Hippocampal formation (tissue), 2 donors: ENCODE measurements at regions not wholly inside any gene's neighbourhood (a gene's known extent, or its start where the extent isn't known, plus 50 kb on each side); places are given as distances from the start of the nearest gene placed in this dataset.

ENCODE experiments used
- DNase-seq, 2 donors: peaks; one replicate each; lab custom pipeline; 2025; lab: John Stamatoyannopoulos, UW

DNA sequence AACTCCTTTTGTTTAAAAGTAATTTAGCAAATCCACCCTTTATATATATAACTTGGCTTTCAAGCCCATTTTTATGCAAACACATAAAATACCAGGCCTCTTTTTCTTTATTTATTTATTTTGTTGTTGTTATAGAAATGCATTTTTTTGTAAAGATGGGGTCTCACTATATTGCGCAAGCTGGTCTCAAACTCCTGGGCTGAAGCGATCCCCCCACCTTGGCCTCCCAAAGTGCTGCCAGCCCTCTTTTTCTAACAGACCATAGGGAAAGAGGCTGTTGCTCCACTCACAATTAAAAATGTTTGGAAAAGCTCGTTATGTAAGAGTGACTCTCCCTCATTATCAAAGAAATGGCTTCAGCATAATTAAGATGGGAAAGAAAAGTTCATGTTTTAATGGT, 440.9 kb downstream of the HACE1 start:
- DNase-seq: no peak

DNA sequence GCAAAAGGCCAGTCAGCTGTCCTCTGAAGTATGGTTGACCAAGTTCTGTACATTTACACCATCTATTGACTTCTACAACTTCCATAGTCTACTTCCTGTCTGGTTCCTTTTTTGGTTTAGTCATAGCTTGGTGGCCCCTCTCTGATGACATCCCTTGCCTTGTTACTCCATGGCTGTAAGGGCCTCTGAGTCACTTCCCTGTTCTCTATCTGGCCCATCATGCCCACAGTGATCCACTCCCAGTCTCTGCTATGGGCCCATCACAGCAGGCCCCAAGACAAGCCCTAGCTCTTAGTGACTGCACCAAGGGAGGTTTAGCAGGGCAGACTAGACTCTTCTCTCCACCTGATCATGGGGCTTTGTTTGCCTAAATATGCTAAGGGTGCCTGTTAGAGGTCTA, 441.6 kb downstream of the HACE1 start:
- no peak for DNase-seq

DNA sequence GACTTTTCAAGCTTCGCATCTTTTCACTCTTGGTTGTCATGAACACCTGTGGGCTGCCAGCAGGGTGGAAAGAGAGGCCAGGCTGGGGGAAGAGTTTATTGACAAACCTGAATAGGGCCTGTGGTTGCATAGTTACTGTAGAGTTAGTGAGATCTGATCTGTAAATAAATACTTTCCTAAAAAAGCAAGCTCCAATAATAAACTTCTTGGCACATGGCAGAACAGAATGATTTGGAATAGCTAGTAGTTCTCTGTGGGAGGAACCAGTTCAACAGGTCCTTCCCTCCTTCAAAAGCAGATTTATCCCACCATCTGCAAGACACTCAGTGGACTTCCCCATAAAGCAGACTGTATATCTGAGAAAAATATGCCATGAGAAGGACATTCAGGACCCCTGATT, 445.0 kb downstream of the HACE1 start:
- no peak for DNase-seq

GRCh38 chr6:104413767-104414166, 446.0 kb downstream of the HACE1 start:
- no peak for DNase-seq

DNA sequence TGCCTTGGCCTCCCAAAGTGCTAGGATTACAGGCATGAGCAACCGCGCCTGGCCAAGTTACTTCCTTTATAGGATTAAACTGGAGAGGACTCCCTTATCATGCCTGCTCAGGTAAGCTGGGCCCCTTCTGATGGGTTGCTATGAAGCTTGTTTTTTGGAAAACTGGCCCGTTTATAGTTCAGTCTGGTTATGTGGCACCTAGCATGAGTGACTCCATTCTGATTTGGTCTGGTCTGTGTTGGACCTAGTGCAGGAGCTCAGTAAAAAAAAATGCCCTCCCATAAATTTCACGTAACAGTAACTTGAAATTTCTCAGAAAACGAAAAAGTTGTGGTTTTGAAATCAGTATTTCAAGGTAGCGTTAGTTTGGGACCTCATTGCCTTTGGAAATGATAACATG, 448.4 kb downstream of the HACE1 start:
- DNase-seq: no peak

GRCh38 chr6:104409913-104410312, 449.8 kb downstream of the HACE1 start:
- DNase-seq: no peak

DNA sequence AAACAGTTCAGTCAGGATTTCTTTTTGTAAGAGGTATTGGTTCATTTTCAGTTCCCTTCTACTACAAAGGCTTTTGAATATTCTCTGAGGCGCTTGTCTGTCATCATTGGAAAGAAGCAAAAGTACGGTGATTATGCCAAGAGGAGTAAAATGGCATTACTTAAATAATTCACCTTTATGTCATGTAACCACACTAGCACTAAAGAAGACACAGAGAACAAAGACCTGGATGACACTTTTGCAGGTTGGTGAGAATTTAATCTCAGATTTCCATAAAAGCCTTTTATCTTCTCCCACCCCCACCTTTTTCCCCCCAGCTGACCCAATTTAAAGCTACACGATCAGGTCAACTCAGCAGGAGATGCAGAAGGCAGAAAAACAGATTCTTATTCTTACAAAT, 451.8 kb downstream of the HACE1 start:
- DNase-seq: no peak

GRCh38 chr6:104404377-104404776, 455.3 kb downstream of the HACE1 start:
- no peak for DNase-seq

GRCh38 chr6:104402572-104402971, 457.1 kb downstream of the HACE1 start:
- DNase-seq: no peak

DNA sequence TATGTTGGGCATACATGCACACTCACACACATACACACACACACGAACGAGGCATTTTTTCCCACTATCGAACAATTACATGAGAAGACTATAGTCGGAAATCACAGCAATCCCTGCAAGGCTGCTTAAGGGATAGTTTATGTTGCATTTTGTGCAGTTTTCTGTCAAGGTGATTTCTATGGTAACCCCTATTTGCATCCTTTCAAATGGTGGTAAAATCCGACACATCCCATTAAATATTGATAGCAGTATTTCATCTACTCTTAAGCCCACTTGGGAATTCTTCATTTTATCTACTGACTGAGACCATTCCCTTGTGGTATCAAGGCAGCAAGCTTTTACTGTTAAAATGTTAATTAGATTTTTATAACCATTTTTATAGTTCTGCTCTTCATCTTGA, 457.8 kb downstream of the HACE1 start:
- DNase-seq: no peak

DNA sequence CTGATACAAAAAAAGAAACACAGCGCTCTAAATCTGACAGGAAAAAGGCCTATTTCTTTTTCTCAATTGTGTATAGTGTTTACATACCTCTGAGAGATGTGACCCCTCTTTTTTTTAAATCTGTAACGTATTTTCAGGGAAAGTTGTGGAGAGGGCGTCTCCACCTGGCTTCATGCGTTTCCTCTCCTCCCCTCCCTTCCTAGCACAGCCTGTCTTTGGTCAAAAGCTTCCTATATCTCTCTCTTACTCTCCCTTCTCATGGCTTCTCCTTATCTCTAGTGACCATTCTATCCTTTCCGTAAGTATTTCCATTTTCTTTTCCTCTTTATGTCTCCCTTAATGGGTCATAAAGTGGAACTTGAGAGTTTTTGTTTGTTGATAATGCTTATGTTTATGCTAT, 458.9 kb downstream of the HACE1 start:
- no peak for DNase-seq

DNA sequence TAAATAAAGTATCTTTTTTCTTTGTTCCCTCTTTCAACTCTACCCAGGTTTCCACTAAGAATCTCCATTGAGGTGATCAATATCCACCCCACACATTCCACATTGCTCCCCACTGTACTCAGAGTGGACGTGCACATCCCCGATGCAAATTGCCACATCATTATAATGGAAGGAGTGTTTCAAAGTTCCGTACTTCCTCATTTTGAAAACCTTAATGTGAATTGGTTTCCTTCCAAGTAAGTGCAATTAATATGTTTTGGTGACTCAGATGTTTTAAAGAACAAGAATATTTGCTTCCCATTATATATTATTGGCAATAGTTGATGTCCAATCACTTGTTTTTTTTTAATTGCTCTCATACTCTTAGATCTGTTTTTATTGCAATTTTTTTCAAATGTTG, 463.6 kb downstream of the HACE1 start:
- no peak for DNase-seq

GRCh38 chr6:104381907-104382306, 477.8 kb downstream of the HACE1 start:
- no peak for DNase-seq

DNA sequence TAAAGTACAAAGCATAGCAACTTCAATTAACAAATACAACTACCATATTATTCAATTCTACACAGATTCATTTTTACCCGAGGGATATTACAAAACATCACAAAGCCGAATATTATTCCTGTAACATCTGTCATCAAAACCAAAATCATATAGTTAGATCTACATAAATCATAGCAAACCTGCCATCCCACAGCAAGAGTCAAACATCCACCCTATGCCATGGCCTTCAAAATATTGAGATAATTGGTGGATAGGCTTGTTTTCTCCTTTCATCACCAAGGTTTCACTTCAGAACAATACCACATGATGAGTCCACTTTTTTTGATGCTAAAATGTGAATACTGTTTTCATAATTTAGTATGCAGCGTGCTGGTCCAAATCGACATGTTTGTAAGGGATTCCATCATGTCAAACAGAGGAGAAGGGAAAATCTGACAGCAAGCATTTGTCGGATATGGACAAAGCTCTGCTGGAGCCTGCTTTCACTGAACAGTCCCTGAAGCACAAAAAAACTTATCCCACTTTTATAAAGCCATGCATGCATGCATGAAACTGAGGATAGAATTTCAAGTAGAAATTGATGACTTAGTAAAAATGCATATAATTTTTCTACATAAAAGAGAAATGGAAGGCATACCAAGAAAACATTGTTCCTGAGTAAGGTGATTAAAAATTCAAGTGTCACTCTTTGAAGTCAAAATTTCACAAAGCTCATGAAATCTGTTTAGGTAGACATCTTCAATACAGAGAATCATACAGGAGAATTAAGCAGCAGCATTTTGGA, 494.1 kb downstream of the HACE1 start:
- DNase-seq: no peak

- no peak for DNase-seq
These were observed 501.8 kb downstream of the HACE1 start for GRCh38 chr6:104357928-104358327.

DNA sequence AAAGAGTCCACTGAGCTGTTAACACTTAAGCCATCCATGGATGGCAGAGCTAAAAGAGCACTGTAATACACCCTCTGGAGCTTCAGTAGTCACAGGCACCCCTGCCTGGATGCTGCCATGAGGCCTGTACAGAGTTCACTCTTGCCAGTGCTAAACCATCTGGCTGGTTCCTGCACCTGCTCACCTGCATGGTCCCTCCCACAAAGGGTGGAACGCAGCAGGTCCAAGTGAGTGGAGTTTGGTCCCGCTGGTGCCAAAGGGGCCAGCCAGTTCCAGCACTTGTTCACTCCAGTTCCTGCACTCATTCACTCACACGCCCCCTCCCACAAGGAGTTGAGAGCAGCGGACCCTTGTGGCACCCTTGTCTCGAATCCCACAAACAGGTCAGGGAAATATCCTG, 503.5 kb downstream of the HACE1 start:
- DNase-seq: no peak

DNA sequence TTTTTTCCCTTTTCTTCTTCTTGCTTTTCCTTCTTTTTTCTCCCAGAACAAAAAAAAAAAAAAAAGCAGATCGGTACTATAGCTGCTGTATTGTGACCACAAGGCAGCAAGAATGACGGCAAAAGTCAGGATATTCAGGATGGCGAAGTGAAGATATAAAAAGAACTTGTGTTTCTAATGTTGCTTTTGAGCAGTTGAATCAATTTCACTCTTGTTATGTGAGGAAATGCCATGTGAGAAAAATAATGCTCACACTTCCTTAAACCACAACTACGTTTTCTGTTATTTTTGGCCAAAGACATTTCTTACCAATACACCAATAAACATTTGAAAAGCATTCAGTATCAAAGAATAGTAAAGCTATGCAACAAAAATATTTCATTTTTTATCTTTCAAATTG, 510.5 kb downstream of the HACE1 start:
- DNase-seq: no peak

- no peak for DNase-seq
These were observed 515.5 kb downstream of the HACE1 start for GRCh38 chr6:104344223-104344622.

GRCh38 chr6:104332364-104332763, 527.4 kb downstream of the HACE1 start:
- no peak for DNase-seq

GRCh38 chr6:104326173-104327001, 533.3 kb downstream of the HACE1 start:
- DNase-seq: no peak

GRCh38 chr6:104325341-104326172, 534.2 kb downstream of the HACE1 start:
- DNase-seq: no peak

GRCh38 chr6:104324301-104324700, 535.4 kb downstream of the HACE1 start:
- no peak for DNase-seq
